ENCODE measurements at regions not wholly inside any gene's neighbourhood (a gene's known extent, or its start where the extent isn't known, plus 50 kb on each side); places are given as distances from the start of the nearest gene placed in this dataset.

- no peaks in the 10 kb centered on the region for H3K9me3 ChIP-seq (ENCODE audit: control insufficient read depth, insufficient read depth, low read length)
- H3K4me1 ChIP-seq (ENCODE audit: control insufficient read depth, low read length): no peaks in the 10 kb centered on the region
- no peak for TF ChIP-seq CTCF (IDR thresholded peaks at IDR 0.05; ENCODE audit: low read depth, low read length, poor library complexity, severe bottlenecking)
- TF ChIP-seq EZH2phosphoT487 (IDR thresholded peaks at IDR 0.05; ENCODE audit: borderline replicate concordance, low read length): no peak
- H4K20me1 ChIP-seq (ENCODE audit: control insufficient read depth, insufficient read depth, low read depth, low read length): no peaks in the 10 kb centered on the region
- no peaks in the 10 kb centered on the region for H3K36me3 ChIP-seq (ENCODE audit: control insufficient read depth, low read length)
- no peak overlapping the region for H3K27ac ChIP-seq (ENCODE audit: low read depth, low read length)
- no peaks in the 10 kb centered on the region for H3F3A ChIP-seq (ENCODE audit: control insufficient read depth, insufficient read depth)
- H3K4me3 ChIP-seq (ENCODE audit: low read length): no peak overlapping the region
- H3K4me2 ChIP-seq (ENCODE audit: low read length): no peak overlapping the region
- H3K27me3 ChIP-seq (ENCODE audit: control insufficient read depth, low read length): no peaks in the 10 kb centered on the region
- no peaks in the 10 kb centered on the region for H3K9me2 ChIP-seq (replicated peaks; ENCODE audit: control insufficient read depth, low read length)
- H3K79me2 ChIP-seq (ENCODE audit: control insufficient read depth, low read length): no peaks in the 10 kb centered on the region
Observed at GRCh38 chr15:101554115-101554915, 64.8 kb upstream of the PCSK6 start.

GRCh38 chr15:101551696-101552591, 62.4 kb upstream of the PCSK6 start:
- Histone ChIP-seq H3K36me3 (ENCODE audit: control insufficient read depth, low read length) (no peaks in the 10 kb centered on the region), H3K9me2 (replicated peaks; ENCODE audit: control insufficient read depth, low read length) (no peaks in the 10 kb centered on the region), H3K27ac (ENCODE audit: low read depth, low read length) (no peak overlapping the region), H3K79me2 (ENCODE audit: control insufficient read depth, low read length) (no peaks in the 10 kb centered on the region), H3K4me3 (ENCODE audit: low read length) (no peak overlapping the region), H4K20me1 (ENCODE audit: control insufficient read depth, insufficient read depth, low read depth, low read length) (no peaks in the 10 kb centered on the region), H3K4me2 (ENCODE audit: low read length) (no peak overlapping the region), H3K4me1 (ENCODE audit: control insufficient read depth, low read length) (no peaks in the 10 kb centered on the region), H3K9me3 (ENCODE audit: control insufficient read depth, insufficient read depth, low read length) (no peaks in the 10 kb centered on the region), H3K27me3 (ENCODE audit: control insufficient read depth, low read length) (no peaks in the 10 kb centered on the region), H3F3A (ENCODE audit: control insufficient read depth, insufficient read depth) (no peaks in the 10 kb centered on the region)
- TF ChIP-seq EZH2phosphoT487 (IDR thresholded peaks at IDR 0.05; ENCODE audit: borderline replicate concordance, low read length) (no peak), CTCF (IDR thresholded peaks at IDR 0.05; ENCODE audit: low read depth, low read length, poor library complexity, severe bottlenecking) (no peak)

- no peaks in the 10 kb centered on the region for H3F3A ChIP-seq (ENCODE audit: control insufficient read depth, insufficient read depth)
- H3K36me3 ChIP-seq (ENCODE audit: control insufficient read depth, low read length): no peaks in the 10 kb centered on the region
- H3K9me2 ChIP-seq (replicated peaks; ENCODE audit: control insufficient read depth, low read length): no peaks in the 10 kb centered on the region
- H3K9me3 ChIP-seq (ENCODE audit: control insufficient read depth, insufficient read depth, low read length): no peaks in the 10 kb centered on the region
- no peaks in the 10 kb centered on the region for H3K4me1 ChIP-seq (ENCODE audit: control insufficient read depth, low read length)
- no peak overlapping the region for H3K27ac ChIP-seq (ENCODE audit: low read depth, low read length)
- H3K4me3 ChIP-seq (ENCODE audit: low read length): no peak overlapping the region
- no peaks in the 10 kb centered on the region for H4K20me1 ChIP-seq (ENCODE audit: control insufficient read depth, insufficient read depth, low read depth, low read length)
- TF ChIP-seq CTCF (IDR thresholded peaks at IDR 0.05; ENCODE audit: low read depth, low read length, poor library complexity, severe bottlenecking) (no peak), EZH2phosphoT487 (IDR thresholded peaks at IDR 0.05; ENCODE audit: borderline replicate concordance, low read length) (no peak)
- peaks cover 9% of the 10 kb centered on the region for H3K27me3 ChIP-seq (ENCODE audit: control insufficient read depth, low read length)
- H3K79me2 ChIP-seq (ENCODE audit: control insufficient read depth, low read length): no peaks in the 10 kb centered on the region
- no peak overlapping the region for H3K4me2 ChIP-seq (ENCODE audit: low read length)
Observed at GRCh38 chr15:101550124-101550523, 60.6 kb upstream of the PCSK6 start.

Data from DOHH2 (cell line).